ENCODE measurements at regions not wholly inside any gene's neighbourhood (a gene's known extent, or its start where the extent isn't known, plus 50 kb on each side); places are given as distances from the start of the nearest gene placed in this dataset.

GRCh38 chr6:113584767-113585166 lies 272.4 kb upstream of the MARCKS start:
- no peaks in the 10 kb centered on the region for H3K36me3 ChIP-seq
- DNase-seq = no peak
- TF ChIP-seq CTCF (IDR thresholded peaks at IDR 0.05; ENCODE audit: low read depth, low read length) = no peak
- no peaks in the 10 kb centered on the region for H3K9me3 ChIP-seq (ENCODE audit: severe bottlenecking)
- H3K4me3 ChIP-seq (ENCODE audit: low read depth, low read length) = no peak overlapping the region
- H3K27me3 ChIP-seq (ENCODE audit: insufficient read depth, low read depth, severe bottlenecking) = no peaks in the 10 kb centered on the region
- H3K27ac ChIP-seq = no peak overlapping the region

- Histone ChIP-seq H3K27me3 (ENCODE audit: insufficient read depth, low read depth, severe bottlenecking) (no peaks in the 10 kb centered on the region), H3K4me3 (ENCODE audit: low read depth, low read length) (no peak overlapping the region), H3K36me3 (no peaks in the 10 kb centered on the region), H3K9me3 (ENCODE audit: severe bottlenecking) (no peaks in the 10 kb centered on the region), H3K27ac (no peak overlapping the region)
- no peak for DNase-seq
- no peak for TF ChIP-seq CTCF (IDR thresholded peaks at IDR 0.05; ENCODE audit: low read depth, low read length)
Measured at GRCh38 chr6:113585246-113585645, 271.9 kb upstream of the MARCKS start.

- no peak for DNase-seq
- no peaks in the 10 kb centered on the region for H3K36me3 ChIP-seq
- no peaks in the 10 kb centered on the region for H3K9me3 ChIP-seq (ENCODE audit: severe bottlenecking)
- H3K27me3 ChIP-seq (ENCODE audit: insufficient read depth, low read depth, severe bottlenecking) = no peaks in the 10 kb centered on the region
- TF ChIP-seq CTCF (IDR thresholded peaks at IDR 0.05; ENCODE audit: low read depth, low read length) = no peak
- H3K4me3 ChIP-seq (ENCODE audit: low read depth, low read length) = no peak overlapping the region
- no peak overlapping the region for H3K27ac ChIP-seq
Measured at GRCh38 chr6:113586413-113587077, 270.6 kb upstream of the MARCKS start.

GRCh38 chr6:113587078-113587699 lies 270.0 kb upstream of the MARCKS start:
- no peak for DNase-seq
- no peak for TF ChIP-seq CTCF (IDR thresholded peaks at IDR 0.05; ENCODE audit: low read depth, low read length)
- H3K9me3 ChIP-seq (ENCODE audit: severe bottlenecking) = no peaks in the 10 kb centered on the region
- H3K27me3 ChIP-seq (ENCODE audit: insufficient read depth, low read depth, severe bottlenecking) = no peaks in the 10 kb centered on the region
- no peak overlapping the region for H3K27ac ChIP-seq
- no peak overlapping the region for H3K4me3 ChIP-seq (ENCODE audit: low read depth, low read length)
- no peaks in the 10 kb centered on the region for H3K36me3 ChIP-seq

GRCh38 chr6:113588646-113589045 lies 268.5 kb upstream of the MARCKS start:
- no peak for DNase-seq
- Histone ChIP-seq H3K36me3 (no peaks in the 10 kb centered on the region), H3K9me3 (ENCODE audit: severe bottlenecking) (no peaks in the 10 kb centered on the region), H3K27me3 (ENCODE audit: insufficient read depth, low read depth, severe bottlenecking) (no peaks in the 10 kb centered on the region), H3K4me3 (ENCODE audit: low read depth, low read length) (no peak overlapping the region), H3K27ac (no peak overlapping the region)
- no peak for TF ChIP-seq CTCF (IDR thresholded peaks at IDR 0.05; ENCODE audit: low read depth, low read length)

Data from WERI-Rb-1 (cell line).